NCI-H82 (cell line): ENCODE measurements at regions not wholly inside any gene's neighbourhood (a gene's known extent, or its start where the extent isn't known, plus 50 kb on each side); places are given as distances from the start of the nearest gene placed in this dataset.
"Not testable (repeated sequence)": the region's sequence is repeated elsewhere in the genome, so short reads cannot be mapped to it uniquely, and the experiment has no call there.

ENCODE experiments used
- DNase-seq: peaks from one replicate; lab custom pipeline; 2025; lab: John Stamatoyannopoulos, UW

- not testable (repeated sequence) for DNase-seq
These were observed 127.9 kb upstream of the ZNF217 start for GRCh38 chr20:53721445-53721963.

GRCh38 chr20:53719171-53719803, 125.6 kb upstream of the ZNF217 start:
- DNase-seq: peak; percentile 57

GRCh38 chr20:53718142-53719021, 124.7 kb upstream of the ZNF217 start:
- peak; percentile 97 for DNase-seq

GRCh38 chr20:53716395-53716794, 122.8 kb upstream of the ZNF217 start:
- no peak for DNase-seq

GRCh38 chr20:53714524-53714923, 120.9 kb upstream of the ZNF217 start:
- no peak for DNase-seq

GRCh38 chr20:53713328-53714056, 119.9 kb upstream of the ZNF217 start:
- DNase-seq: no peak

GRCh38 chr20:53712212-53712977, 118.8 kb upstream of the ZNF217 start:
- no peak for DNase-seq

GRCh38 chr20:53711333-53712211, 117.9 kb upstream of the ZNF217 start:
- DNase-seq: no peak

GRCh38 chr20:53708129-53708968, 114.7 kb upstream of the ZNF217 start:
- DNase-seq: peak; percentile 56

GRCh38 chr20:53707371-53708055, 113.9 kb upstream of the ZNF217 start:
- DNase-seq: no peak

GRCh38 chr20:53706466-53707370, 113.1 kb upstream of the ZNF217 start:
- peak; percentile 29 for DNase-seq

GRCh38 chr20:53706008-53706465, 112.4 kb upstream of the ZNF217 start:
- DNase-seq: no peak

- DNase-seq: no peak
These were observed 109.0 kb upstream of the ZNF217 start for GRCh38 chr20:53702617-53703016.

- no peak for DNase-seq
These were observed 106.3 kb upstream of the ZNF217 start for GRCh38 chr20:53699906-53700305.

- no peak for DNase-seq
These were observed 105.5 kb upstream of the ZNF217 start for GRCh38 chr20:53699085-53699674.

GRCh38 chr20:53698371-53698978, 104.8 kb upstream of the ZNF217 start:
- DNase-seq: no peak
